HepG2 (cell line): ENCODE measurements at regions not wholly inside any gene's neighbourhood (a gene's known extent, or its start where the extent isn't known, plus 50 kb on each side); places are given as distances from the start of the nearest gene placed in this dataset.

Source experiments
- ATAC-seq: fragments of 200-7000 bp; cut with Tn5 transposase; 3 replicates; pipeline ENCODE4 v1.9.1; 2020; ENCODE audit warnings: mild to moderate bottlenecking, moderate library complexity
- BruUV-seq: library from RNA; stranded (reverse); fragments of 400-500 nt; replicated peaks from 2 replicates; lab custom pipeline; 2021; lab: Mats Ljungman, UMichigan
- CTCF ChIA-PET: fragments of 300-600 bp; formaldehyde crosslinking; extraction: SDS; loops from one replicate; lab custom pipeline; 2021; ENCODE audit warnings: low total read pairs, inconsistent platforms, low intra/inter-chr PET ratio; lab: Yijun Ruan, JAX
- POLR2A ChIA-PET: fragments of 350-600 bp; sonication (Branson Sonifier 250); formaldehyde crosslinking; loops from one replicate; lab custom pipeline; 2020; ENCODE audit warnings: antibody characterized with exemption, inconsistent platforms; lab: Yijun Ruan, JAX
- DNase-seq: peaks from one replicate; pipeline ENCODE4 v3.0.0-alpha.2; 2015; ENCODE audit warnings: low spot score
- FAIRE-seq: peaks from 3 replicates; lab custom pipeline; 2011; peaks lifted over from hg19 to GRCh38; lab: Jason Lieb, UNC
- H2AFZ ChIP-seq: one replicate; pipeline ENCODE4 v1.6.1; 2011; ENCODE audit warnings: low read length, inconsistent platforms
- H3K27ac ChIP-seq: fragments of 300-600 bp; 3 replicates; pipeline ENCODE4 v1.8.0; 2011; ENCODE audit warnings: mixed run types, mild to moderate bottlenecking, mixed read lengths, low read length, inconsistent platforms; ENCODE audit not compliant: insufficient read depth; ENCODE audit errors: extremely low read length
- H3K27me3 ChIP-seq, 2 experiments: fragments of 200-600 bp in 1 of 2; 2 replicates in 1 of 2; 3 replicates in 1 of 2; pipeline versions ENCODE4 v1.6.0 to v1.8.0; 2011; ENCODE audit warnings: low read length in 2 of 2, mild to moderate bottlenecking in 2 of 2, moderate library complexity in 2 of 2, inconsistent platforms in 1 of 2; ENCODE audit not compliant: insufficient read depth in 2 of 2, control insufficient read depth in 1 of 2
- H3K36me3 ChIP-seq, 2 experiments: fragments of 200-600 bp in 1 of 2; replicated peaks in 1 of 2; 2 replicates in 1 of 2; 3 replicates in 1 of 2; pipeline versions ENCODE4 v1.5.1 to v1.8.0; 2011; ENCODE audit warnings: low read length in 2 of 2, inconsistent platforms in 1 of 2; ENCODE audit not compliant: insufficient read depth in 2 of 2, control insufficient read depth in 1 of 2
- H3K4me1 ChIP-seq: 2 replicates; pipeline ENCODE4 v1.5.1; 2012; ENCODE audit warnings: low read length, inconsistent platforms; ENCODE audit not compliant: insufficient read depth
- H3K4me2 ChIP-seq: 2 replicates; pipeline ENCODE4 v1.6.0; 2011; ENCODE audit warnings: low read depth, low read length, inconsistent platforms
- H3K4me3 ChIP-seq, 3 experiments: fragments of 200-600 bp in 1 of 3; sonication (generic), shearing (Covaris generic) in 1 of 3; replicated peaks in 1 of 3; 2 replicates each; pipeline ENCODE4 v1.5.1; 2011 to 2016; ENCODE audit warnings: low read length in 3 of 3, inconsistent platforms in 2 of 3, low read depth in 2 of 3, mild to moderate bottlenecking in 2 of 3, control low read depth in 1 of 3, mixed read lengths in 1 of 3; ENCODE audit not compliant: insufficient read depth in 1 of 3
- H3K79me2 ChIP-seq: one replicate; pipeline ENCODE4 v1.6.1; 2011; ENCODE audit warnings: low read length, inconsistent platforms; ENCODE audit not compliant: insufficient read depth
- H3K9ac ChIP-seq: 2 replicates; pipeline ENCODE4 v1.6.0; 2011; ENCODE audit warnings: mild to moderate bottlenecking, low read depth, low read length, inconsistent platforms; ENCODE audit not compliant: insufficient read depth
- H3K9me3 ChIP-seq: 2 replicates; pipeline ENCODE4 v1.5.1; 2012; ENCODE audit warnings: mild to moderate bottlenecking, low read length
- H4K20me1 ChIP-seq: 2 replicates; pipeline ENCODE4 v1.6.0; 2011; ENCODE audit warnings: inconsistent platforms, mild to moderate bottlenecking, low read length, moderate library complexity; ENCODE audit not compliant: insufficient read depth
- BRCA1 ChIP-seq: sonication (generic); formaldehyde crosslinking; IDR thresholded peaks from 2 replicates; pipeline ENCODE4 v1.4.0; 2020; ENCODE audit warnings: missing genetic modification reagents
- FOSL2 ChIP-seq: sonication (generic); formaldehyde crosslinking; IDR thresholded peaks from 2 replicates; pipeline ENCODE4 v1.4.0; 2020; ENCODE audit warnings: missing genetic modification reagents
- FOXM1 ChIP-seq: sonication (generic); formaldehyde crosslinking; IDR thresholded peaks from 2 replicates; pipeline ENCODE4 v1.5.0; 2020; ENCODE audit warnings: missing genetic modification reagents
- HCFC1 ChIP-seq: fragments of 150-350 bp; IDR thresholded peaks from 2 replicates; pipeline ENCODE4 v1.6.1; 2014; ENCODE audit warnings: low read depth, low read length
- KAT8 ChIP-seq: IDR thresholded peaks from 2 replicates; pipeline ENCODE4 v1.6.1; 2016; ENCODE audit warnings: missing genetic modification reagents, missing compliant biosample characterization
- KLF13 ChIP-seq: sonication (generic); formaldehyde crosslinking; IDR thresholded peaks from 2 replicates; pipeline ENCODE4 v1.4.0; 2020; ENCODE audit warnings: mild to moderate bottlenecking, missing genetic modification reagents
- MXI1 ChIP-seq: IDR thresholded peaks from 3 replicates; pipeline ENCODE4 v1.6.1; 2012; ENCODE audit warnings: low read depth, low read length, inconsistent platforms, borderline replicate concordance
- NRL ChIP-seq: sonication (generic); formaldehyde crosslinking; IDR thresholded peaks from 2 replicates; pipeline ENCODE4 v1.5.0; 2020; ENCODE audit warnings: missing genetic modification reagents, mild to moderate bottlenecking, moderate library complexity, borderline replicate concordance
- ONECUT2 ChIP-seq: sonication (generic); formaldehyde crosslinking; IDR thresholded peaks from 2 replicates; pipeline ENCODE4 v1.4.0; 2020; ENCODE audit warnings: missing genetic modification reagents
- RARA ChIP-seq: IDR thresholded peaks from 2 replicates; pipeline ENCODE4 v1.6.1; 2016; ENCODE audit warnings: missing genetic modification reagents, missing compliant biosample characterization
- RBM39 ChIP-seq: fragments of 200-400 bp; formaldehyde crosslinking; IDR thresholded peaks from one replicate; pipeline ENCODE4 v1.6.1; 2018; ENCODE audit warnings: antibody characterized with exemption, mild to moderate bottlenecking, low read depth, low read length; ENCODE audit not compliant: poor library complexity, severe bottlenecking
- SP4 ChIP-seq: sonication (generic); formaldehyde crosslinking; IDR thresholded peaks from 2 replicates; pipeline ENCODE4 v1.8.1; 2023; ENCODE audit warnings: mild to moderate bottlenecking, missing genetic modification reagents
- ZMYM2 ChIP-seq: sonication (generic); formaldehyde crosslinking; IDR thresholded peaks from 2 replicates; pipeline ENCODE4 v1.8.0; 2022; ENCODE audit warnings: mild to moderate bottlenecking, missing genetic modification reagents
- ZNF180 ChIP-seq: sonication (generic); formaldehyde crosslinking; IDR thresholded peaks from 2 replicates; pipeline ENCODE4 v1.4.0; 2020; ENCODE audit warnings: low read depth, missing genetic modification reagents, borderline replicate concordance
- ZNF564 ChIP-seq: sonication (generic); formaldehyde crosslinking; IDR thresholded peaks from 2 replicates; pipeline ENCODE4 v1.8.1; 2023; ENCODE audit warnings: mild to moderate bottlenecking, missing genetic modification reagents
- ZNF775 ChIP-seq: sonication (generic); formaldehyde crosslinking; IDR thresholded peaks from 2 replicates; pipeline ENCODE4 v1.4.0; 2020; ENCODE audit warnings: missing genetic modification reagents, mild to moderate bottlenecking, moderate library complexity, borderline replicate concordance
- WGBS: methylation state at CpG from one replicate; pipeline ENCODE4 v1.1.6; 2017; ENCODE audit warnings: low lambda C conversion rate; 5-methylcytosine and 5-hydroxymethylcytosine counted together
- in situ Hi-C: cut with HindIII; loops from 2 replicates; pipeline ENCODE4 v1.10.0; 2017; ENCODE audit warnings: low pct_unique_long_range_greater_than_20kb; ENCODE audit not compliant: extremely low pct_ligation_motif_present
- intact Hi-C: fragments of 100-400 bp; cut with micrococcal nuclease; formaldehyde crosslinking; loops from one replicate; pipeline ENCODE4 v1.10.0; 2022; ENCODE audit not compliant: unreplicated experiment
- TF ChIP-seq, protein P1 (sequence below): IDR thresholded peaks from 2 replicates; pipeline ENCODE4 v1.6.1; 2012; ENCODE audit warnings: low read depth, low read length, improper control_type of control experiment
- TF ChIP-seq, protein P2 (sequence below): sonication (generic); formaldehyde crosslinking; IDR thresholded peaks from 2 replicates; pipeline ENCODE4 v1.4.0; 2020; ENCODE audit warnings: missing genetic modification reagents, borderline replicate concordance
- TF ChIP-seq, protein P3 (sequence below): IDR thresholded peaks from 2 replicates; pipeline ENCODE4 v1.6.1; 2016; ENCODE audit warnings: missing biosample characterization, missing genetic modification reagents, low read depth

DNA sequence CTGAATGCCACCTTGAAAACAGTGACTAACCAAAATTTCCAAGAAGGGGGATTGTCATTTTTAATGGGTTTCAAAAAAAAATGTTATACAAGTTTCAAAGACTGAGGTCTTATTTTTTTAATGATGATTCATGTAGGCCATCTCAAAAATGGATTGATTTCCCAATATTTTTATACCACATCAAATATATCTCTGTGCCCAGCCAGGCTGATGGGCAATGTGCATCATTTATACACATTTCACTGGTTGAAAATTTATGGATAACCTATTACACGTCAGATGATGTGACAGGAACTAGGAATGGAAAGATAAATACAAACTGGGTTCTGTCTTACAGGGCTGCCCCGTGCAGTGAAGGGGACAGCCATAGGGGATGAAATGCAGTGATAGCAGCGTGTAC, 112.7 kb upstream of the TMPO start (continued):
- TF ChIP-seq RBM39 (no peak), KAT8 (CRISPR knock-in tag) (no peak), MXI1 (no peak), NRL (CRISPR knock-in tag) (no peak), ONECUT2 (CRISPR knock-in tag) (no peak), ZNF180 (no peak), RARA (CRISPR knock-in tag) (no peak), ZNF775 (CRISPR knock-in tag) (no peak), FOSL2 (no peak)
- TF ChIP-seq, protein P1, sequence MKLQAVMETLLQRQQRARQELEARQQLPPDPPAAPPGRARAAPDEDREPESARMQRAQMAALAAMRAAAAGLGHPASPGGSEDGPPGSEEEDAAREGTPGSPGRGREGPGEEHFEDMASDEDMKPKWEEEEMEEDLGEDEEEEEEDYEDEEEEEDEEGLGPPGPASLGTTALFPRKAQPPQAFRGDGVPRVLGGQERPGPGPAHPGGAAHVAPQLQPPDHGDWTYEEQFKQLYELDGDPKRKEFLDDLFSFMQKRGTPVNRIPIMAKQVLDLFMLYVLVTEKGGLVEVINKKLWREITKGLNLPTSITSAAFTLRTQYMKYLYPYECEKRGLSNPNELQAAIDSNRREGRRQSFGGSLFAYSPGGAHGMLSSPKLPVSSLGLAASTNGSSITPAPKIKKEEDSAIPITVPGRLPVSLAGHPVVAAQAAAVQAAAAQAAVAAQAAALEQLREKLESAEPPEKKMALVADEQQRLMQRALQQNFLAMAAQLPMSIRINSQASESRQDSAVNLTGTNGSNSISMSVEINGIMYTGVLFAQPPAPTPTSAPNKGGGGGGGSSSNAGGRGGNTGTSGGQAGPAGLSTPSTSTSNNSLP = no peak

DNA sequence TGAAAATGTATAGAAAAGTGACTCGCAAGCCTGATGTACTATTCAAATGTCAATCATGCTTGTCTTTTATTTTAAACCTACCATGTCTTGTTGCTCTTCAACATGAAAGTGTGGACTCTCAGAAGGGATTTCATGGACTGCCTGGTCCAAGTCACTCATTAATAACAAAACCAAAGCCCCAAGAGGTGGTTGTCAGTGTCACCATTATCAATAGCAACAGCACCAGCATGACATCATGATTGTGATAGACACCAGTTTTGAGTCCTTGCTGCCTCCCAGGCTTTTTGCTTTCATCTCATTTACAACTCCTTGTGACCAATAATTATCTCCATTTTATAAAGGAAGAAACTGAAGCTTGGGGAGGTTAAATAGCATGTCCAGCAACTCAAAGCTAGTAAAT, 112.0 kb upstream of the TMPO start:
- Histone ChIP-seq H3K4me3 (no peak overlapping the region), H3K9me3 (no peaks in the 10 kb centered on the region), H4K20me1 (no peaks in the 10 kb centered on the region), H3K9ac (no peak overlapping the region), H3K4me2 (no peak overlapping the region), H3K36me3 (no peaks in the 10 kb centered on the region), H3K27ac (no peak overlapping the region), H3K4me1 (peaks cover 29% of the 10 kb centered on the region), H3K27me3 (no peaks in the 10 kb centered on the region), H2AFZ (no peak overlapping the region), H3K79me2 (no peaks in the 10 kb centered on the region)
- BruUV-seq = no TSS peak
- intact Hi-C loops = no loop called here
- no peak for ATAC-seq
- POLR2A ChIA-PET = no interaction called here
- in situ Hi-C loops = no loop called here
- FAIRE-seq = no peak
- WGBS = 100% methylated on average over 1 of the region's 1 CpG
- CTCF ChIA-PET = no interaction called here
- no peak for DNase-seq
- no peak for TF ChIP-seq KLF13 (CRISPR knock-in tag)
- TF ChIP-seq BRCA1 (CRISPR knock-in tag) = no peak
- no peak for TF ChIP-seq ZMYM2
- no peak for TF ChIP-seq HCFC1
- no peak for TF ChIP-seq ZNF564 (CRISPR knock-in tag)
- no peak for TF ChIP-seq FOXM1 (CRISPR knock-in tag)
- no peak for TF ChIP-seq SP4 (CRISPR knock-in tag)
- TF ChIP-seq, protein P2, sequence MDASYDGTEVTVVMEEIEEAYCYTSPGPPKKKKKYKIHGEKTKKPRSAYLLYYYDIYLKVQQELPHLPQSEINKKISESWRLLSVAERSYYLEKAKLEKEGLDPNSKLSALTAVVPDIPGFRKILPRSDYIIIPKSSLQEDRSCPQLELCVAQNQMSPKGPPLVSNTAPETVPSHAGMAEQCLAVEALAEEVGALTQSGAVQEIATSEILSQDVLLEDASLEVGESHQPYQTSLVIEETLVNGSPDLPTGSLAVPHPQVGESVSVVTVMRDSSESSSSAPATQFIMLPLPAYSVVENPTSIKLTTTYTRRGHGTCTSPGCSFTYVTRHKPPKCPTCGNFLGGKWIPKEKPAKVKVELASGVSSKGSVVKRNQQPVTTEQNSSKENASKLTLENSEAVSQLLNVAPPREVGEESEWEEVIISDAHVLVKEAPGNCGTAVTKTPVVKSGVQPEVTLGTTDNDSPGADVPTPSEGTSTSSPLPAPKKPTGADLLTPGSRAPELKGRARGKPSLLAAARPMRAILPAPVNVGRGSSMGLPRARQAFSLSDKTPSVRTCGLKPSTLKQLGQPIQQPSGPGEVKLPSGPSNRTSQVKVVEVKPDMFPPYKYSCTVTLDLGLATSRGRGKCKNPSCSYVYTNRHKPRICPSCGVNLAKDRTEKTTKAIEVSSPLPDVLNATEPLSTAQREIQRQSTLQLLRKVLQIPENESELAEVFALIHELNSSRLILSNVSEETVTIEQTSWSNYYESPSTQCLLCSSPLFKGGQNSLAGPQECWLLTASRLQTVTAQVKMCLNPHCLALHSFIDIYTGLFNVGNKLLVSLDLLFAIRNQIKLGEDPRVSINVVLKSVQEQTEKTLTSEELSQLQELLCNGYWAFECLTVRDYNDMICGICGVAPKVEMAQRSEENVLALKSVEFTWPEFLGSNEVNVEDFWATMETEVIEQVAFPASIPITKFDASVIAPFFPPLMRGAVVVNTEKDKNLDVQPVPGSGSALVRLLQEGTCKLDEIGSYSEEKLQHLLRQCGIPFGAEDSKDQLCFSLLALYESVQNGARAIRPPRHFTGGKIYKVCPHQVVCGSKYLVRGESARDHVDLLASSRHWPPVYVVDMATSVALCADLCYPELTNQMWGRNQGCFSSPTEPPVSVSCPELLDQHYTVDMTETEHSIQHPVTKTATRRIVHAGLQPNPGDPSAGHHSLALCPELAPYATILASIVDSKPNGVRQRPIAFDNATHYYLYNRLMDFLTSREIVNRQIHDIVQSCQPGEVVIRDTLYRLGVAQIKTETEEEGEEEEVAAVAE = no peak
- TF ChIP-seq, protein P3, sequence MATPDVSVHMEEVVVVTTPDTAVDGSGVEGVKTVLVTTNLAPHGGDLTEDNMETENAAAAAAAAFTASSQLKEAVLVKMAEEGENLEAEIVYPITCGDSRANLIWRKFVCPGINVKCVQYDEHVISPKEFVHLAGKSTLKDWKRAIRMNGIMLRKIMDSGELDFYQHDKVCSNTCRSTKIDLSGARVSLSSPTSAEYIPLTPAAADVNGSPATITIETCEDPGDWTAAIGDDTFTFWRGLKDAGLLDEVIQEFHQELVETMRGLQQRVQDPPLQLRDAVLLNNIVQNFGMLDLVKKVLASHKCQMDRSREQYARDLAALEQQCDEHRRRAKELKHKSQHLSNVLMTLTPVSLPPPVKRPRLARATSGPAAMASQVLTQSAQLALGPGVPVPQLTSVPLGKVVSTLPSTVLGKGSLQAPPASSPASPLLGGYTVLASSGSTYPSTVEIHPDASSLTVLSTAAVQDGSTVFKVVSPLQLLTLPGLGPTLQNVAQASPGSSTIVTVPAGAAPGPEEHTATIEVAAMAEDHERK (CRISPR knock-in tag) = no peak
